ENCODE measurements at regions not wholly inside any gene's neighbourhood (a gene's known extent, or its start where the extent isn't known, plus 50 kb on each side); places are given as distances from the start of the nearest gene placed in this dataset.

GRCh38 chr5:107223066-107223465 lies 447.7 kb downstream of the EFNA5 start:
- no peak overlapping the region for H3K4me3 ChIP-seq (ENCODE audit: low read depth, low read length)
- in situ Hi-C loops (cut with HindIII; ENCODE audit: low sequenced_read_pairs) = no loop called here
- no peak for TF ChIP-seq CTCF (IDR thresholded peaks at IDR 0.05; ENCODE audit: low read depth, low read length, missing control alignments)
- DNase-seq (ENCODE audit: low read depth) = no peak

- no peak for DNase-seq (ENCODE audit: low read depth)
- in situ Hi-C loops (cut with HindIII; ENCODE audit: low sequenced_read_pairs) = no loop called here
- H3K4me3 ChIP-seq (ENCODE audit: low read depth, low read length) = no peak overlapping the region
- TF ChIP-seq CTCF (IDR thresholded peaks at IDR 0.05; ENCODE audit: low read depth, low read length, missing control alignments) = no peak
These were observed 450.7 kb downstream of the EFNA5 start for GRCh38 chr5:107219993-107220392.

GRCh38 chr5:107218457-107219193 lies 452.1 kb downstream of the EFNA5 start:
- in situ Hi-C loops (cut with HindIII; ENCODE audit: low sequenced_read_pairs) = no loop called here
- no peak for DNase-seq (ENCODE audit: low read depth)
- TF ChIP-seq CTCF (IDR thresholded peaks at IDR 0.05; ENCODE audit: low read depth, low read length, missing control alignments) = no peak
- H3K4me3 ChIP-seq (ENCODE audit: low read depth, low read length) = no peak overlapping the region

- TF ChIP-seq CTCF (IDR thresholded peaks at IDR 0.05; ENCODE audit: low read depth, low read length, missing control alignments) = no peak
- in situ Hi-C loops (cut with HindIII; ENCODE audit: low sequenced_read_pairs) = no loop called here
- no peak for DNase-seq (ENCODE audit: low read depth)
- no peak overlapping the region for H3K4me3 ChIP-seq (ENCODE audit: low read depth, low read length)
These were observed 453.0 kb downstream of the EFNA5 start for GRCh38 chr5:107217721-107218130.

GRCh38 chr5:107216587-107216986 lies 454.1 kb downstream of the EFNA5 start:
- TF ChIP-seq CTCF (IDR thresholded peaks at IDR 0.05; ENCODE audit: low read depth, low read length, missing control alignments) = no peak
- H3K4me3 ChIP-seq (ENCODE audit: low read depth, low read length) = no peak overlapping the region
- in situ Hi-C loops (cut with HindIII; ENCODE audit: low sequenced_read_pairs) = no loop called here
- no peak for DNase-seq (ENCODE audit: low read depth)

- no peak for DNase-seq (ENCODE audit: low read depth)
- in situ Hi-C loops (cut with HindIII; ENCODE audit: low sequenced_read_pairs) = no loop called here
- TF ChIP-seq CTCF (IDR thresholded peaks at IDR 0.05; ENCODE audit: low read depth, low read length, missing control alignments) = no peak
- no peak overlapping the region for H3K4me3 ChIP-seq (ENCODE audit: low read depth, low read length)
These were observed 455.1 kb downstream of the EFNA5 start for GRCh38 chr5:107215611-107216010.
